RWPE2 (cell line): ENCODE measurements at regions not wholly inside any gene's neighbourhood (a gene's known extent, or its start where the extent isn't known, plus 50 kb on each side); places are given as distances from the start of the nearest gene placed in this dataset.

Experiments
- ATAC-seq: fragments of 200-7000 bp; cut with Tn5 transposase; 3 replicates; pipeline ENCODE4 v1.9.1; 2021; ENCODE audit warnings: low read depth
- DNase-seq: peaks from one replicate; pipeline ENCODE4 v3.0.0-alpha.2; 2020; ENCODE audit warnings: low spot score
- H3K27ac ChIP-seq: fragments of 450-650 bp; 2 replicates; pipeline ENCODE4 v1.5.1; 2017; ENCODE audit warnings: mild to moderate bottlenecking; ENCODE audit not compliant: poor library complexity, severe bottlenecking
- H3K27me3 ChIP-seq: fragments of 250-450 bp; sonication (Bioruptor Pico); 2 replicates; pipeline ENCODE4 v1.5.1; 2021; ENCODE audit warnings: mild to moderate bottlenecking, moderate library complexity; ENCODE audit not compliant: insufficient read depth, poor library complexity, severe bottlenecking
- H3K36me3 ChIP-seq: fragments of 250-450 bp; sonication (Bioruptor Pico); 2 replicates; pipeline ENCODE4 v1.5.1; 2020; ENCODE audit warnings: low read depth, mild to moderate bottlenecking, moderate library complexity
- H3K4me1 ChIP-seq: fragments of 250-450 bp; sonication (Bioruptor Pico); 2 replicates; pipeline ENCODE4 v1.5.1; 2021; ENCODE audit warnings: mild to moderate bottlenecking, moderate library complexity; ENCODE audit not compliant: insufficient read depth, poor library complexity, severe bottlenecking
- H3K4me3 ChIP-seq: fragments of 250-450 bp; sonication (Bioruptor Pico); 2 replicates; pipeline ENCODE4 v1.5.1; 2021; ENCODE audit warnings: mild to moderate bottlenecking, moderate library complexity; ENCODE audit not compliant: severe bottlenecking
- H3K9me3 ChIP-seq: fragments of 250-450 bp; sonication (Bioruptor Pico); 2 replicates; pipeline ENCODE4 v1.5.1; 2021; ENCODE audit warnings: mild to moderate bottlenecking, moderate library complexity; ENCODE audit not compliant: severe bottlenecking
- CTCF ChIP-seq: fragments of 450-650 bp; IDR thresholded peaks from one replicate; pipeline ENCODE4 v1.5.1; 2017; ENCODE audit warnings: mild to moderate bottlenecking, moderate library complexity; ENCODE audit not compliant: poor library complexity, severe bottlenecking

GRCh38 chr9:14499976-14500375 lies 186.0 kb upstream of the NFIB start:
- no peaks in the 10 kb centered on the region for H3K4me1 ChIP-seq
- no peak for DNase-seq
- H3K9me3 ChIP-seq, result no peaks in the 10 kb centered on the region
- H3K27me3 ChIP-seq, result peaks cover 5% of the 10 kb centered on the region
- H3K36me3 ChIP-seq, result no peaks in the 10 kb centered on the region
- H3K4me3 ChIP-seq, result no peak overlapping the region
- H3K27ac ChIP-seq, result no peak overlapping the region
- ATAC-seq, result no peak
- no peak for TF ChIP-seq CTCF

- no peaks in the 10 kb centered on the region for H3K27me3 ChIP-seq
- H3K36me3 ChIP-seq, result no peaks in the 10 kb centered on the region
- no peak overlapping the region for H3K27ac ChIP-seq
- ATAC-seq (no peak), DNase-seq (no peak)
- H3K9me3 ChIP-seq, result no peaks in the 10 kb centered on the region
- no peak overlapping the region for H3K4me3 ChIP-seq
- TF ChIP-seq CTCF, result no peak
- H3K4me1 ChIP-seq, result no peaks in the 10 kb centered on the region
These were observed 184.9 kb upstream of the NFIB start for GRCh38 chr9:14498824-14499223.

GRCh38 chr9:14497476-14497875 lies 183.5 kb upstream of the NFIB start:
- Histone ChIP-seq H3K9me3 (no peaks in the 10 kb centered on the region), H3K27ac (no peak overlapping the region), H3K36me3 (no peaks in the 10 kb centered on the region), H3K27me3 (no peaks in the 10 kb centered on the region), H3K4me3 (no peak overlapping the region), H3K4me1 (no peaks in the 10 kb centered on the region)
- DNase-seq, result no peak
- no peak for ATAC-seq
- TF ChIP-seq CTCF, result no peak

- H3K9me3 ChIP-seq, result no peaks in the 10 kb centered on the region
- no peak overlapping the region for H3K27ac ChIP-seq
- no peak overlapping the region for H3K4me3 ChIP-seq
- DNase-seq (no peak), ATAC-seq (no peak)
- TF ChIP-seq CTCF, result no peak
- no peaks in the 10 kb centered on the region for H3K36me3 ChIP-seq
- no peaks in the 10 kb centered on the region for H3K27me3 ChIP-seq
- H3K4me1 ChIP-seq, result no peaks in the 10 kb centered on the region
These were observed 174.7 kb upstream of the NFIB start for GRCh38 chr9:14488421-14489190.

GRCh38 chr9:14487547-14488185 lies 173.7 kb upstream of the NFIB start:
- Histone ChIP-seq H3K27ac (no peak overlapping the region), H3K4me1 (no peaks in the 10 kb centered on the region), H3K27me3 (no peaks in the 10 kb centered on the region), H3K9me3 (no peaks in the 10 kb centered on the region), H3K4me3 (no peak overlapping the region), H3K36me3 (no peaks in the 10 kb centered on the region)
- no peak for DNase-seq
- no peak for TF ChIP-seq CTCF
- no peak for ATAC-seq
